Osteoblast (primary cell): ENCODE measurements at regions not wholly inside any gene's neighbourhood (a gene's known extent, or its start where the extent isn't known, plus 50 kb on each side); places are given as distances from the start of the nearest gene placed in this dataset.

ENCODE experiments used
- DNase-seq: peaks from one replicate; pipeline ENCODE4 v3.0.0; 2011; ENCODE audit warnings: low spot score, mixed read lengths; ENCODE audit not compliant: insufficient read length; ENCODE audit errors: missing footprints
- H2AFZ ChIP-seq: 2 replicates; pipeline ENCODE4 v1.6.0; 2011; ENCODE audit warnings: mild to moderate bottlenecking, low read length
- H3K27ac ChIP-seq: 2 replicates; pipeline ENCODE4 v1.5.1; 2011; ENCODE audit warnings: mild to moderate bottlenecking, low read depth, low read length, moderate library complexity
- H3K27me3 ChIP-seq: 2 replicates; pipeline ENCODE4 v1.6.0; 2012; ENCODE audit warnings: mild to moderate bottlenecking, control low read depth, inconsistent platforms, low read length, moderate library complexity; ENCODE audit not compliant: insufficient read depth
- H3K36me3 ChIP-seq: 2 replicates; pipeline ENCODE4 v1.5.1; 2011; ENCODE audit warnings: mild to moderate bottlenecking, low read length, control low read depth, moderate library complexity; ENCODE audit not compliant: insufficient read depth
- H3K4me1 ChIP-seq: 2 replicates; pipeline ENCODE4 v1.5.1; 2011; ENCODE audit warnings: mild to moderate bottlenecking, low read length, control low read depth, moderate library complexity; ENCODE audit not compliant: insufficient read depth
- H3K4me2 ChIP-seq: 2 replicates; pipeline ENCODE4 v1.6.0; 2011; ENCODE audit warnings: mild to moderate bottlenecking, low read length; ENCODE audit not compliant: insufficient read depth
- H3K4me3 ChIP-seq: fragments of 200-600 bp; sonication (generic); 3 replicates; pipeline ENCODE4 v1.5.1; 2012; ENCODE audit warnings: mild to moderate bottlenecking, low read length, inconsistent platforms; ENCODE audit not compliant: insufficient read depth
- H3K79me2 ChIP-seq: 2 replicates; pipeline ENCODE4 v1.6.0; 2012; ENCODE audit warnings: mild to moderate bottlenecking, low read length, control low read depth, inconsistent platforms; ENCODE audit not compliant: insufficient read depth
- H3K9me3 ChIP-seq: 2 replicates; pipeline ENCODE4 v1.5.1; 2011; ENCODE audit warnings: low read depth, low read length, control low read depth
- H4K20me1 ChIP-seq: 2 replicates; pipeline ENCODE4 v1.6.0; 2012; ENCODE audit warnings: mild to moderate bottlenecking, low read length, control low read depth; ENCODE audit not compliant: insufficient read depth
- TF ChIP-seq, protein P1 (sequence below): IDR thresholded peaks from 2 replicates; pipeline ENCODE4 v1.5.1; 2011; ENCODE audit warnings: mild to moderate bottlenecking, low read depth, low read length, moderate library complexity; ENCODE audit errors: extremely low read depth

DNA sequence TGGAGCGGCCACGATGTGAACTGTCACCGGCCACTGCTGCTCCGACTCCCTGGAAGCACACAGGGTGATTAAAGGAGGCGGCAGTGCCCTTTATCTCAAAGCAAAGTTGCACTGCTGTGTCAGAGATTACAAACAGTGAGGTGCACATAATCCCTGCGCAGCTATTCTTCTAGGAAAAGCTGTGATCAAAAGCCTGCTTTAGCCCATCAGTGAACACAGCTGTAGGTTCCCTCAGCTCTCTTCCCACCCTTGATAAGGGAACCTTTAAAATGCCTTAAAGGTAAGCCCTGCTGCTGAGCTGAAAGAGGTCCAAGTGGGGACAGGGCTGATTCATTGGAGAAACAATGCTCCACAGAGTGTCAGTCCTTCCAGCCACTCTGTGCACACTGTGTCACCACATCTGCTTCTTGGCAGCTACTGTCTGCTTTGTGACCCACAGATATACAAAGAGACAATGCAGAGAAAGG, 127.6 kb downstream of the EIF4E start:
- Histone ChIP-seq H3K4me1 (peaks cover 16% of the 10 kb centered on the region), H3K27me3 (peaks cover 22% of the 10 kb centered on the region), H4K20me1 (no peaks in the 10 kb centered on the region), H3K79me2 (no peaks in the 10 kb centered on the region), H3K36me3 (no peaks in the 10 kb centered on the region), H3K27ac (no peak overlapping the region), H3K4me2 (no peak overlapping the region), H2AFZ (no peak overlapping the region), H3K9me3 (no peaks in the 10 kb centered on the region), H3K4me3 (no peak overlapping the region)
- no peak for DNase-seq
- TF ChIP-seq, protein P1, sequence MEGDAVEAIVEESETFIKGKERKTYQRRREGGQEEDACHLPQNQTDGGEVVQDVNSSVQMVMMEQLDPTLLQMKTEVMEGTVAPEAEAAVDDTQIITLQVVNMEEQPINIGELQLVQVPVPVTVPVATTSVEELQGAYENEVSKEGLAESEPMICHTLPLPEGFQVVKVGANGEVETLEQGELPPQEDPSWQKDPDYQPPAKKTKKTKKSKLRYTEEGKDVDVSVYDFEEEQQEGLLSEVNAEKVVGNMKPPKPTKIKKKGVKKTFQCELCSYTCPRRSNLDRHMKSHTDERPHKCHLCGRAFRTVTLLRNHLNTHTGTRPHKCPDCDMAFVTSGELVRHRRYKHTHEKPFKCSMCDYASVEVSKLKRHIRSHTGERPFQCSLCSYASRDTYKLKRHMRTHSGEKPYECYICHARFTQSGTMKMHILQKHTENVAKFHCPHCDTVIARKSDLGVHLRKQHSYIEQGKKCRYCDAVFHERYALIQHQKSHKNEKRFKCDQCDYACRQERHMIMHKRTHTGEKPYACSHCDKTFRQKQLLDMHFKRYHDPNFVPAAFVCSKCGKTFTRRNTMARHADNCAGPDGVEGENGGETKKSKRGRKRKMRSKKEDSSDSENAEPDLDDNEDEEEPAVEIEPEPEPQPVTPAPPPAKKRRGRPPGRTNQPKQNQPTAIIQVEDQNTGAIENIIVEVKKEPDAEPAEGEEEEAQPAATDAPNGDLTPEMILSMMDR, result no peak

DNA sequence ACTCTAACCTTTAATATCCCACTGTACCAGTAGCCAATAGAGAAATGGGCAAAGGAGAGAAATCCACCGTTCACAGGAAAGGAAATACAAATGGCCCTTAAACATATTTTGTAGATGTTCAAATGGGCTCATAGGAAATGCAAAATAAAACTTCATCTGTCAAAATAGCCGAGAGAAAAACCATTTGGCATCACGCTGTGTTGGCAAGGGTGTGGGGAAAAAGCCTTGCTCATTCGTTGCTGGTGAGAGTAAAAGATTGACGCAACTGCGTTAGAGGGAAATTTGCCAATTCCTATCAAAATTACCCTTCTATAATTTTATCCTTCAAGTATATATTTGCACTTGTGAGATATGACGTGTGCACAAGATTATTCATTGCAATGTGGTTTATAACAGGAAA, 131.9 kb downstream of the EIF4E start:
- Histone ChIP-seq H3K4me2 (no peak overlapping the region), H3K9me3 (no peaks in the 10 kb centered on the region), H3K27ac (no peak overlapping the region), H3K36me3 (no peaks in the 10 kb centered on the region), H4K20me1 (no peaks in the 10 kb centered on the region), H3K4me3 (no peak overlapping the region), H2AFZ (no peak overlapping the region), H3K4me1 (peaks cover 3% of the 10 kb centered on the region), H3K27me3 (peaks cover 13% of the 10 kb centered on the region), H3K79me2 (no peaks in the 10 kb centered on the region)
- TF ChIP-seq, protein P1, result no peak
- DNase-seq, result no peak

DNA sequence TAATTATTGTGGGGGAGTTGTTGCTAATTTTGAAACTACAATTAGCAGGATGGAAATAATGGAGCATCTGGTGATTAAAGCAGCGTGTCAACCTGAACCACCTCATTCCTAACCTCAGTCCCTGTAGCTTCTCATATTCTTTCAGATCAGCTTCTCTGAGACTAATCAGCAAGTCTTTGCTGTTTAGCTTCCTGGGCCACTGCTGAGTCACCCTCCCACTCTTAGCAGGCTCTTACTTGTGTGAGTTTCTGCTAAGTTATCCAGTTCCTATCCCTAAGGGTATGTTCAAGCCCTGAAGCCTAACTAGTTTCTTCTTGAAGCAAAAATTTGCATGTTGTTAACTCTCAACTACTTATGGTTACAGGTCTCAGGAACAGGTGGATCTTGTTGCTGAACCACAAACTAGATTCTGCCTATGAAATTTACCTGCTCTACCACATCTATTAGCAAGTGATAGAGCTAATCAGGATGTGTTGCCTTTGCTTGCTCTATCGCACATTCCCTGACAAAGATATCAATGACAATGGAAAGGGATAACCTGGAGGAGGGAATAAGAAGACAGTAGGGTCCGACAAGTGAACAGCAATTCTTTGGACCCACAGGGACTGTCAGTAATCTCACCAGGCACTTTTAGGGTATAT, 134.2 kb downstream of the EIF4E start:
- Histone ChIP-seq H4K20me1 (no peaks in the 10 kb centered on the region), H3K9me3 (no peaks in the 10 kb centered on the region), H3K79me2 (no peaks in the 10 kb centered on the region), H3K4me2 (no peak overlapping the region), H3K4me3 (no peak overlapping the region), H3K36me3 (no peaks in the 10 kb centered on the region), H3K4me1 (peaks cover 3% of the 10 kb centered on the region), H3K27ac (no peak overlapping the region), H3K27me3 (peaks cover 10% of the 10 kb centered on the region), H2AFZ (peak overlapping the region; percentile 25)
- TF ChIP-seq, protein P1, result no peak
- DNase-seq, result no peak

DNA sequence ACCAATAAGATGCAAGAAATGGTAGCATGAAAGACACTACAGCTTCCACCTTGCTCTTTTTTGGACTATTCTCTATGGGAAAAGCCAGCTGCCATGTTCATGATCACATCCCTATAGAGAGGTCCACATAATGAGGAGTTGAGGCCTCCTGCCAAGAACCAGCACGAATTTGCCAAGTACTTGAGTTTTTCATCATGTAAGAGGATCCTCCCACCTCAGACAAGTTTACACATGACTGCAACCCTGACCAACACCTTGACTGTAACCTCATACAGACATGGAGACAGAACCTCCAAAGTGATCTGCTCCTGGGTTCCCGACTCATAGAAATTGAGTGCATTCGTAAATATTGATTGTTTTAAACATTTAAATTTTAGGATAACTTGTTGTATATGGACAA, 135.2 kb upstream of the TSPAN5 start:
- Histone ChIP-seq H3K36me3 (no peaks in the 10 kb centered on the region), H2AFZ (no peak overlapping the region), H3K4me2 (no peak overlapping the region), H3K9me3 (no peaks in the 10 kb centered on the region), H3K4me1 (peaks cover 3% of the 10 kb centered on the region), H3K27me3 (peaks cover 7% of the 10 kb centered on the region), H3K4me3 (no peak overlapping the region), H3K27ac (no peak overlapping the region), H4K20me1 (no peaks in the 10 kb centered on the region), H3K79me2 (no peaks in the 10 kb centered on the region)
- DNase-seq, result no peak
- TF ChIP-seq, protein P1, result no peak
